ENCODE measurements at regions not wholly inside any gene's neighbourhood (a gene's known extent, or its start where the extent isn't known, plus 50 kb on each side); places are given as distances from the start of the nearest gene placed in this dataset.

DNA sequence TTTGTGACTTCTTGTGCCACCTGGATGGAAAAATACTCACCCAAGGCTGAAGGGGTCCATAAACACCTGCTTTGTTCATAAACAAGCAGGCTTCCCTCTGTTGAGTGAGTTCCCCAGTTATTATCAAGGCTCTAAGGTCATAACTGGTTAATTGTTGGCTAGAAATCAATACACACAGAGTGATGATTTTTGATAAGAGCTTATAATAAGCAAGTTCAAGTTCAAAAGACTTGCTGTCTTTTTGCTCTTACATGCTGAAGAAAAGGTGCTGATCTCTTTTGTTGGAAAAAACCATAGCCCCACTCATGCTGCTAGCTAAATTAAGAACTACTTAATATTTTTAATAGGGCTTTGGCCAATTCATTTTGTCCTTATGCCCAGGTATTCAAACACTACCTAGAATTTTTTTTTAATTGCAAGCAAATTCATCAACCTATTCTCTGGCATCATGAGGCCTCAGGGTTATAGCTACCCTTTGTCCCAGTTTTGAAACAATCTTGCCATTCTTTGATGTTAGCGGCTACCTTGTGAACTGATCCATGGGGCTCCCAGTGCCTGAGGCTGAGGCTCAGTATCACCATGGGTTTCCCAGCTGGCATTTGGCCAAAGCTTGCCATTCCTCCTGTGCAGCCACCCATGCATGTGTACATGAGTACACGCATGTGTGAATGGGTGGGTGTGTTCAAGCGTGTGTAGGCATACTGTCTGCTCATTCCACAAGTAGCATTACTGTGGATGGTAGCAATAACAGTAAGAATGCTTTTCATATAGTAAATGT, 127.6 kb upstream of the LPP start:
- Histone ChIP-seq H3K27me3 (ENCODE audit: insufficient read depth, insufficient read length) (no peaks in the 10 kb centered on the region), H3K9ac (ENCODE audit: insufficient read length, low read depth) (no peak overlapping the region)

DNA sequence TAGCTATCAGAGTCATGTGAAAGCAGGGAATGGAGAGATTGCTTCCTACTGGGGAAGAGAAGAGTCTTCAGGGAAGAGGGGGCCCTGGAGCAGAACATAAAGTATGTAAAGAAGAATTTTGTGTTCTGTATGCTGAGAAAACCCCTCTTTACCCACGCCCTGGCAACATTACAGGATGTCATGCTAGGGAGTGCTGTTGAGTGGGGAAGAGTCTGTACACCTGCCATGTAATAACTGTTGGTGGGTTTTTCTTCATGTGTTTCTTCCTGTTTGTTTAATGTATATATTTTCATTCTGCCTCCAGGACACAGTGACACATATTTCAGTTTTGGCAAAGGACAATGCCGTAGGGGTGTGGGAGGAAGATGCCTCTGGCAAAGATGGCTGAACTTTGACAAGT, 122.8 kb upstream of the LPP start:
- no peaks in the 10 kb centered on the region for H3K36me3 ChIP-seq (ENCODE audit: insufficient read depth, insufficient read length, low read length)
- no peak overlapping the region for H3K9ac ChIP-seq (ENCODE audit: insufficient read length, low read depth)
- H3K27me3 ChIP-seq (ENCODE audit: insufficient read depth, insufficient read length) = no peaks in the 10 kb centered on the region
- no peaks in the 10 kb centered on the region for H3K4me1 ChIP-seq (ENCODE audit: insufficient read depth, insufficient read length)
- DNase-seq (ENCODE audit: low read depth, low spot score) = no peak
- no peaks in the 10 kb centered on the region for H3K9me3 ChIP-seq (ENCODE audit: insufficient read depth, low read length)
- no peak overlapping the region for H3K4me3 ChIP-seq (ENCODE audit: insufficient read length, low read depth)
- no peak for TF ChIP-seq SUZ12 (IDR thresholded peaks at IDR 0.05; ENCODE audit: extremely low read depth, insufficient read depth, insufficient read length)
- no peak for TF ChIP-seq ZNF274 (IDR thresholded peaks at IDR 0.05; ENCODE audit: low read depth, low read length)
- TF ChIP-seq YY1 (IDR thresholded peaks at IDR 0.05; ENCODE audit: insufficient read depth, insufficient read length) = no peak

More for the DNA sequence above, 127.6 kb upstream of the LPP start:
- TF ChIP-seq ZNF274 (IDR thresholded peaks at IDR 0.05; ENCODE audit: low read depth, low read length) = no peak
- no peak for TF ChIP-seq SUZ12 (IDR thresholded peaks at IDR 0.05; ENCODE audit: extremely low read depth, insufficient read depth, insufficient read length)
- TF ChIP-seq YY1 (IDR thresholded peaks at IDR 0.05; ENCODE audit: insufficient read depth, insufficient read length) = no peak
- DNase-seq (ENCODE audit: low read depth, low spot score) = no peak
- no peak overlapping the region for H3K4me3 ChIP-seq (ENCODE audit: insufficient read length, low read depth)
- H3K36me3 ChIP-seq (ENCODE audit: insufficient read depth, insufficient read length, low read length) = no peaks in the 10 kb centered on the region
- H3K4me1 ChIP-seq (ENCODE audit: insufficient read depth, insufficient read length) = no peaks in the 10 kb centered on the region
- no peaks in the 10 kb centered on the region for H3K9me3 ChIP-seq (ENCODE audit: insufficient read depth, low read length)

DNA sequence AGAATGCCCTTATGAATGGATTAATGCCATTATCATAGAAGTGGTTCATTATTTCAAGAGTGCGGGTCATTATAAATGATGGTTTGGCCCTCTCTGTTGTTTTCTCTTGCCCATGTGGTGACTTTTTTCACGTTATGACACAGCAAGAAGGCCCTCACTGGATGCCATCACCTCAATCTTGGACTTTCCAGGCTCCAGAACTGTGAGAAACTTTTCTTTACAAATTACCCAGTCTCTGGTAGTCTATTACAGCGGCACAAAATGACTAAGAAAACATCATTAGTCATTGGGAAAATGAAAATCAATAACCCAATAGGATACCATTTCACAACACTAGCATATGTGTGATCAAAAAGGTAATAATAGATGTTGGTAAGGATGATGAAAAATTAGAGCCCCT, 119.0 kb upstream of the LPP start:
- no peak for DNase-seq (ENCODE audit: low read depth, low spot score)
- H3K9ac ChIP-seq (ENCODE audit: insufficient read length, low read depth) = no peak overlapping the region
- no peaks in the 10 kb centered on the region for H3K9me3 ChIP-seq (ENCODE audit: insufficient read depth, low read length)
- peaks cover 3% of the 10 kb centered on the region for H3K4me1 ChIP-seq (ENCODE audit: insufficient read depth, insufficient read length)
- TF ChIP-seq ZNF274 (IDR thresholded peaks at IDR 0.05; ENCODE audit: low read depth, low read length) = no peak
- TF ChIP-seq YY1 (IDR thresholded peaks at IDR 0.05; ENCODE audit: insufficient read depth, insufficient read length) = no peak
- TF ChIP-seq SUZ12 (IDR thresholded peaks at IDR 0.05; ENCODE audit: extremely low read depth, insufficient read depth, insufficient read length) = no peak
- H3K4me3 ChIP-seq (ENCODE audit: insufficient read length, low read depth) = no peak overlapping the region
- no peaks in the 10 kb centered on the region for H3K36me3 ChIP-seq (ENCODE audit: insufficient read depth, insufficient read length, low read length)
- no peaks in the 10 kb centered on the region for H3K27me3 ChIP-seq (ENCODE audit: insufficient read depth, insufficient read length)

DNA sequence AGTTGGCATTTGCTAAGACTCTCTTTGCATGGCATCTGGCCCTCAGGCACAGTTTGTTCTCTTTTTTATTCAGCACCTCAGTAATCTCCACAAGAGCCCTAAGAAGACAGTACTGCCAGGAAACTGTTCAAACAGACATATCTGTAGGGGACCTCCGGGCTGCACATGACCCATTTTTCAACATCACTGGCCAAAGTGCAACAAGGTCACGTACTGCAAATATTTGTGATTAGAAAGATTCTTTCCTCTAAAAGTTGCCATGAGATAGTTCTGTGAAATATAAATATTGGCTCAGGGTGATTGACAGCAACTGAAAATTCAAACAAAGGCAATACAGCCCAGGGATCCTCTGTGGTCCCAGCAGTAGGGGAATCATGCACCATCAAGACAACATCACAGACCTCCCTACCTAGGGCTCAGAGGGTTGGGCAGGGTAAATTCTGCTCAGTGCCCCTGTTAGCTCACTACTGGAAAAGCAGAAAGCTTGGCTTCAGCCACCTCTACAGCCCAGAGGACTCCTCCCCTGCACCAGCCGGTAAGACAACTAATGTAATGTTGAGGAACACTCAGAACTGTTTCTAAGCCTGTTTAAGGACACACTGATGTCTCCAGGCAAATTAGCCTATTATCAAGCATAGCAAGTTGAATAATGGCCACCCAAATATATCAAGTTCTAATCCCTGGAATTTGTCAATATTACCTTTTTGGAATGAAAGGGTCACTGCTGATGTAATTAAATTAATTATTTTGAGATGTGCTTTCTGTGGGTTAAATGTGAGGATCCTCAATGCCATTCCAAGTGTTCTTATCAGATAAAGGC, 117.4 kb upstream of the LPP start:
- Histone ChIP-seq H3K27me3 (ENCODE audit: insufficient read depth, insufficient read length) (no peaks in the 10 kb centered on the region), H3K9ac (ENCODE audit: insufficient read length, low read depth) (no peak overlapping the region), H3K9me3 (ENCODE audit: insufficient read depth, low read length) (no peaks in the 10 kb centered on the region), H3K4me3 (ENCODE audit: insufficient read length, low read depth) (no peak overlapping the region), H3K4me1 (ENCODE audit: insufficient read depth, insufficient read length) (peaks cover 3% of the 10 kb centered on the region), H3K36me3 (ENCODE audit: insufficient read depth, insufficient read length, low read length) (no peaks in the 10 kb centered on the region)
- no peak for TF ChIP-seq ZNF274 (IDR thresholded peaks at IDR 0.05; ENCODE audit: low read depth, low read length)
- no peak for TF ChIP-seq YY1 (IDR thresholded peaks at IDR 0.05; ENCODE audit: insufficient read depth, insufficient read length)
- no peak for TF ChIP-seq SUZ12 (IDR thresholded peaks at IDR 0.05; ENCODE audit: extremely low read depth, insufficient read depth, insufficient read length)
- DNase-seq (ENCODE audit: low read depth, low spot score) = no peak

DNA sequence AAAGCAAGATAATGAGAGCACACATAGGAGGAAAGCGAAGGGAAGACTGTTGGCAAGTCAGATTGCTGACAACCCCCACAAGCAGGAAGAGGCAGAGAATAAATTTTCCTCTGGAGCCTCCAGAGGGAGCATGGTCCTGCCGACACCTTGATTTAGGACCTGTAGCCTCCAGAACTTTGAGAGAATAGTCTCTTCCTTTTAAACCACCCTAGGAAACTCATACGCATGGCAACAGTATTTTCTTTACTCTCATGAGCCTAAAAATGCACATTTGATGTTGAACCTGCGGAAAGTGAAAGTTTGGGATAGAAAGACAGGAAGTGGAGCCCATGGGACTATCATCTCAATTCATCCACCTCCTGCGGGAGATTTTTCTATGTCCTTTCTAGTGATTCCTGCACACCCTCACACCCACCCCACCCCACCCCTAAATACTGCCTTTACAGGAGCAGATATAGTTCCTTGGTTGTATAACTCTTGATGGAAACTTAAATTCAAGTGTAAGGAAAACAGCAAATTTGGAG, 116.7 kb upstream of the LPP start:
- Histone ChIP-seq H3K4me3 (ENCODE audit: insufficient read length, low read depth) (no peak overlapping the region), H3K9me3 (ENCODE audit: insufficient read depth, low read length) (no peaks in the 10 kb centered on the region), H3K4me1 (ENCODE audit: insufficient read depth, insufficient read length) (peaks cover 3% of the 10 kb centered on the region), H3K36me3 (ENCODE audit: insufficient read depth, insufficient read length, low read length) (no peaks in the 10 kb centered on the region), H3K9ac (ENCODE audit: insufficient read length, low read depth) (no peak overlapping the region), H3K27me3 (ENCODE audit: insufficient read depth, insufficient read length) (no peaks in the 10 kb centered on the region)
- TF ChIP-seq ZNF274 (IDR thresholded peaks at IDR 0.05; ENCODE audit: low read depth, low read length) = no peak
- TF ChIP-seq YY1 (IDR thresholded peaks at IDR 0.05; ENCODE audit: insufficient read depth, insufficient read length) = no peak
- TF ChIP-seq SUZ12 (IDR thresholded peaks at IDR 0.05; ENCODE audit: extremely low read depth, insufficient read depth, insufficient read length) = no peak
- peak; percentile 30 for DNase-seq (ENCODE audit: low read depth, low spot score)

DNA sequence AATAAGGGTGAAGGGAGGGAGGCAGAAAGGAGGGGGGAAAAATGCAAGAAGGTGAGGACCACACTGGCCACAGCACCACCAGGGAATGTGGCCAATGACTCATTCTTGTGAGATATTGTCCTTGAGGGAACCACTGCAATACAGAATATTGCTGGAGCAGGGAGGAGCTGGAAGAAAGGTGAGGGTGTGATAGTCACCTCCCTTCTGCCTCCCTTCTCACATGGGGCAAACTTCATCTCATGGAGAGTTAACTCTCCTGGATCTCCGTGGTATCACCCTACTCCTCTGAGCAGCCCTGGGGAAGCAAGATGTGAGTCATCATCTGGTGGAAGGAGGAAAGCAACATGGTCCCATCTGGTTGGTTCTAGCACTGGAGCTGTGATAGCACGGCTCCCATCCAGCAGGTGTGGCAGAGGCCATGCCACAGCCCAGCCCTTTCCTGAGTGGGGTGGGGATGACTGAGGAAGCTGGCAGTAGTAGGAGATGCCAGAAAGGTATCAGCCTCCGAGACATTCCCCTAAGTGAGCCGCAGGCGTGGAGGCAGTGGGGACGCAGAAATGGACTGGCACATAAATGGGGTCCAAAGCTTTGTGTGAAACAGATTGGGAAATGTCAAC, 115.9 kb upstream of the LPP start:
- Histone ChIP-seq H3K36me3 (ENCODE audit: insufficient read depth, insufficient read length, low read length) (no peaks in the 10 kb centered on the region), H3K4me3 (ENCODE audit: insufficient read length, low read depth) (no peak overlapping the region), H3K9me3 (ENCODE audit: insufficient read depth, low read length) (no peaks in the 10 kb centered on the region), H3K27me3 (ENCODE audit: insufficient read depth, insufficient read length) (no peaks in the 10 kb centered on the region), H3K4me1 (ENCODE audit: insufficient read depth, insufficient read length) (peaks cover 3% of the 10 kb centered on the region), H3K9ac (ENCODE audit: insufficient read length, low read depth) (no peak overlapping the region)
- no peak for DNase-seq (ENCODE audit: low read depth, low spot score)
- TF ChIP-seq SUZ12 (IDR thresholded peaks at IDR 0.05; ENCODE audit: extremely low read depth, insufficient read depth, insufficient read length) = no peak
- TF ChIP-seq YY1 (IDR thresholded peaks at IDR 0.05; ENCODE audit: insufficient read depth, insufficient read length) = no peak
- no peak for TF ChIP-seq ZNF274 (IDR thresholded peaks at IDR 0.05; ENCODE audit: low read depth, low read length)
